ENCODE measurements at regions not wholly inside any gene's neighbourhood (a gene's known extent, or its start where the extent isn't known, plus 50 kb on each side); places are given as distances from the start of the nearest gene placed in this dataset.

GRCh38 chr13:78404846-78405360 is 198.4 kb downstream of the POU4F1 start:
- DNase-seq (ENCODE audit: low read depth), result no peak
- H3K4me3 ChIP-seq (ENCODE audit: low read depth, low read length), result no peak overlapping the region
- TF ChIP-seq CTCF (conservative IDR thresholded peaks at IDR 0.05; ENCODE audit: low read depth, low read length), result no peak

- no peak overlapping the region for H3K4me3 ChIP-seq (ENCODE audit: low read depth, low read length)
- DNase-seq (ENCODE audit: low read depth), result no peak
- no peak for TF ChIP-seq CTCF (conservative IDR thresholded peaks at IDR 0.05; ENCODE audit: low read depth, low read length)
Measured at GRCh38 chr13:78402708-78403400, 200.5 kb downstream of the POU4F1 start.

DNA sequence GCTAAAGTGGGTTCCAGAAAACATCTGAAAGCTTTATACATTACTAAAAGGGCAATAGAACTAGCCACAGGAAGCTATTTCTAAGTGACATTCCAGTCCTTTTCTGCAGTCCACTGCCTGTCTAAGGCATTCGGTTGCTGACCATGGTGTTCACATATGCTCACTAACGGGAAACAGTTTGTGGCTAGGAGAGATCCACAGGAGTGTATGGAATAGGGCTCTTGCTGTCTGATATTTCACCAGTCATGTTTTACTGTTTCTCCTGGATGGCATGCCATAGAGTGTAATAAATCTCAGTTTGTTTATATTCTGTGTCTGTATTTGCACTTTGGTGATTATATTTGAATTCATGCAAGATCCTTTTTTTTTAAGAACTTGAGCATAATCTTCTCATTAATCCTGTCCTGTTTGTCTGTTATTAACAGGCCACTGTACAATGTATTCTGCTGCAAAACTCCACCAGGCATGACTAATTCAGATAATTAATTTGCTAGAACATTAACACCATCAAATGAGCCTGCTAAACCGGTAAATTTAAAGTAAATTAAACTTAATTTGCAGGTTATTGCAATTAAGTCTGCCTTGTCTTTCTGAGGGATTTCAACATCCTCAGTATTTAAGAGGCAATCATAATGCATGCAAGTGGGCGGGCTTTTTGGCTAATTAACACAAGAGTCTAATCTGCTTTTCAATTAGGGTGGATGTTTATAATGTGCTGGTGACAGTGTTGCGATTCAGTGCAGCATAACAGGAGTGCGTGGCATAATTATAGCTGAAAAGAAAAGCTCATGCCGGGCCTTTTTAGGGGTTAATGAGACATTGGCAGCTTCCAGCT is 201.3 kb downstream of the POU4F1 start:
- no peak overlapping the region for H3K4me3 ChIP-seq (ENCODE audit: low read depth, low read length)
- TF ChIP-seq CTCF (conservative IDR thresholded peaks at IDR 0.05; ENCODE audit: low read depth, low read length), result no peak
- no peak for DNase-seq (ENCODE audit: low read depth)

GRCh38 chr13:78398743-78399410 is 204.5 kb downstream of the POU4F1 start:
- no peak for TF ChIP-seq CTCF (conservative IDR thresholded peaks at IDR 0.05; ENCODE audit: low read depth, low read length)

GRCh38 chr13:78393286-78394142 is 209.8 kb downstream of the POU4F1 start:
- no peak for DNase-seq (ENCODE audit: low read depth)
- H3K4me3 ChIP-seq (ENCODE audit: low read depth, low read length), result no peak overlapping the region
- TF ChIP-seq CTCF (conservative IDR thresholded peaks at IDR 0.05; ENCODE audit: low read depth, low read length), result no peak

More at GRCh38 chr13:78398743-78399410, 204.5 kb downstream of the POU4F1 start:
- H3K4me3 ChIP-seq (ENCODE audit: low read depth, low read length), result no peak overlapping the region
- DNase-seq (ENCODE audit: low read depth), result no peak

GRCh38 chr13:78383899-78384298 is 219.5 kb downstream of the POU4F1 start:
- H3K4me3 ChIP-seq (ENCODE audit: low read depth, low read length), result no peak overlapping the region
- no peak for DNase-seq (ENCODE audit: low read depth)
- TF ChIP-seq CTCF (conservative IDR thresholded peaks at IDR 0.05; ENCODE audit: low read depth, low read length), result no peak
